RWPE2 (cell line): ENCODE measurements at regions not wholly inside any gene's neighbourhood (a gene's known extent, or its start where the extent isn't known, plus 50 kb on each side); places are given as distances from the start of the nearest gene placed in this dataset.

Source experiments
- ATAC-seq: fragments of 200-7000 bp; cut with Tn5 transposase; 3 replicates; pipeline ENCODE4 v1.9.1; 2021; ENCODE audit warnings: low read depth
- DNase-seq: peaks from one replicate; pipeline ENCODE4 v3.0.0-alpha.2; 2020; ENCODE audit warnings: low spot score
- H3K27ac ChIP-seq: fragments of 450-650 bp; 2 replicates; pipeline ENCODE4 v1.5.1; 2017; ENCODE audit warnings: mild to moderate bottlenecking; ENCODE audit not compliant: poor library complexity, severe bottlenecking
- H3K27me3 ChIP-seq: fragments of 250-450 bp; sonication (Bioruptor Pico); 2 replicates; pipeline ENCODE4 v1.5.1; 2021; ENCODE audit warnings: mild to moderate bottlenecking, moderate library complexity; ENCODE audit not compliant: insufficient read depth, poor library complexity, severe bottlenecking
- H3K36me3 ChIP-seq: fragments of 250-450 bp; sonication (Bioruptor Pico); 2 replicates; pipeline ENCODE4 v1.5.1; 2020; ENCODE audit warnings: low read depth, mild to moderate bottlenecking, moderate library complexity
- H3K4me1 ChIP-seq: fragments of 250-450 bp; sonication (Bioruptor Pico); 2 replicates; pipeline ENCODE4 v1.5.1; 2021; ENCODE audit warnings: mild to moderate bottlenecking, moderate library complexity; ENCODE audit not compliant: insufficient read depth, poor library complexity, severe bottlenecking
- H3K4me3 ChIP-seq: fragments of 250-450 bp; sonication (Bioruptor Pico); 2 replicates; pipeline ENCODE4 v1.5.1; 2021; ENCODE audit warnings: mild to moderate bottlenecking, moderate library complexity; ENCODE audit not compliant: severe bottlenecking
- H3K9me3 ChIP-seq: fragments of 250-450 bp; sonication (Bioruptor Pico); 2 replicates; pipeline ENCODE4 v1.5.1; 2021; ENCODE audit warnings: mild to moderate bottlenecking, moderate library complexity; ENCODE audit not compliant: severe bottlenecking
- TF ChIP-seq, protein P1 (sequence below): fragments of 450-650 bp; IDR thresholded peaks from one replicate; pipeline ENCODE4 v1.5.1; 2017; ENCODE audit warnings: mild to moderate bottlenecking, moderate library complexity; ENCODE audit not compliant: poor library complexity, severe bottlenecking

DNA sequence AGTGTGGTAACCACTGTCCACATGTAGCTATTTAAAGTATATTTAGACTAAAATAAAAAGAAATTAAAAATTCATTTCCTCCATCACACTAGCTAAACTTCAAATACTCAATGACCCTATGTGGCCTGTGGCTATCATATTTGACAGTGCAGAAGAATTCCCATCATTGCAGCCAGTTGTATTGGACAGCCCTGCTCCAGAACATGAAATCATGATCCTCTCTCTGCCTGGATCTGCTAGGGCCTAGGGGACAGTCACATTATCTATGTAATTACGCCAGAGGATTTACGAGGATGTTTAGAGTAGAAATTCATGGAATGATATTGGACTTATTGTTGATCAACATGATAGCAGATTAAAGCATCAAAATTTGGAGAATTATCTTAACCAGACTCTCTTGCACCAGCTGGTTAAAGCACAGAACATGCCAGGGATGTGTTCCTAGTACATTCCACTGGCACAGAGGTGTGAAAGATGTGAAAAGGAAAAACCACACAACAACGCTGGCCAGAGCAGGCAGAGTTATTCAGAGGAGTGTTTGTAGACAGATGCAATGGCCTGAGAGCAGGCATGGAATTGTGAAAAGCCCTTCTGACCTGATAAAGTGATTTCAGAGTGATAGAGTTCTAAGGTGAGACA, 108.9 kb upstream of the STARD13 start:
- Histone ChIP-seq H3K4me3 (no peak overlapping the region), H3K9me3 (no peaks in the 10 kb centered on the region), H3K27ac (no peak overlapping the region), H3K27me3 (no peaks in the 10 kb centered on the region), H3K36me3 (no peaks in the 10 kb centered on the region), H3K4me1 (no peaks in the 10 kb centered on the region)
- DNase-seq: no peak
- no peak for ATAC-seq
- TF ChIP-seq, protein P1, sequence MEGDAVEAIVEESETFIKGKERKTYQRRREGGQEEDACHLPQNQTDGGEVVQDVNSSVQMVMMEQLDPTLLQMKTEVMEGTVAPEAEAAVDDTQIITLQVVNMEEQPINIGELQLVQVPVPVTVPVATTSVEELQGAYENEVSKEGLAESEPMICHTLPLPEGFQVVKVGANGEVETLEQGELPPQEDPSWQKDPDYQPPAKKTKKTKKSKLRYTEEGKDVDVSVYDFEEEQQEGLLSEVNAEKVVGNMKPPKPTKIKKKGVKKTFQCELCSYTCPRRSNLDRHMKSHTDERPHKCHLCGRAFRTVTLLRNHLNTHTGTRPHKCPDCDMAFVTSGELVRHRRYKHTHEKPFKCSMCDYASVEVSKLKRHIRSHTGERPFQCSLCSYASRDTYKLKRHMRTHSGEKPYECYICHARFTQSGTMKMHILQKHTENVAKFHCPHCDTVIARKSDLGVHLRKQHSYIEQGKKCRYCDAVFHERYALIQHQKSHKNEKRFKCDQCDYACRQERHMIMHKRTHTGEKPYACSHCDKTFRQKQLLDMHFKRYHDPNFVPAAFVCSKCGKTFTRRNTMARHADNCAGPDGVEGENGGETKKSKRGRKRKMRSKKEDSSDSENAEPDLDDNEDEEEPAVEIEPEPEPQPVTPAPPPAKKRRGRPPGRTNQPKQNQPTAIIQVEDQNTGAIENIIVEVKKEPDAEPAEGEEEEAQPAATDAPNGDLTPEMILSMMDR: no peak

DNA sequence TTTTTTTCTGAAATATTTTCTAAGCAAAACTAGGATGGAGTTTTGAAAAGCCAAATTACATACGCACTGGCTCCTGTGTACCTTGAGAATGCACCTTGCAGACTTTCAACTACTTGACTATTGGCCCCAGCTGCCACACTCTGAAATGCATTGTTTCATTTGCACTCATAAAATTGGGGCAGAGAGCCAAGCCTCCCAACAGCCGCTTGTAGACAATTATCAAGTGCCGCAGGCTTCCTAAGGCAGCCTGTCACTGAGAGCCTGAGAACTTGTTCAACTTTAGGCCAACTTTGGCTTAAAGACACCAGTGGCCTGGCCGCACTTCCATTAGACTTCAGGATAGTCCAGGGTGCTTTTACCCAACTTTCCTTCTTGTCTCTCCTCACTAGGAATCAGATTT, 115.7 kb upstream of the STARD13 start:
- Histone ChIP-seq H3K4me1 (no peaks in the 10 kb centered on the region), H3K27ac (no peak overlapping the region), H3K4me3 (no peak overlapping the region), H3K36me3 (no peaks in the 10 kb centered on the region), H3K27me3 (no peaks in the 10 kb centered on the region), H3K9me3 (no peaks in the 10 kb centered on the region)
- TF ChIP-seq, protein P1: no peak
- no peak for DNase-seq
- no peak for ATAC-seq

DNA sequence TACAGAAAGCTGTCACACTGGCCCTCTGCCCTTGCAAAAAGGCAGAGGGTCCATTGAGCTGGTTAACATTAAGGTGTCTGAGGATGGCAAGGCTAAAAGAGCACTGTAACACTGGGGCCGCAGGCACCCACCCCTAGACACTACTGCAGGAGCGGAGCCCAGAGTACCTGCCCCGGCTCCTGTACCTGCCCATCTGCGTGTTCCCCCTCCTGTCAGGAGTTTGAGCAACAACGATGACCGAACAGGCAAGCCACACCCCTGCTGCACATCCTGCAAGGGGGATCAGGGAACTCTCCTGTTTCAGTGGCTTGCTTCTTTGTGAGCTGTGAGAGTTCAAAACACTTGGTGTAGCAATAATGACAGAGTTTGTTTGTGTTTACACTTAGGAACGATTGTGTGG, 117.4 kb upstream of the STARD13 start:
- ATAC-seq (no peak), DNase-seq (no peak)
- Histone ChIP-seq H3K9me3 (no peaks in the 10 kb centered on the region), H3K27ac (no peak overlapping the region), H3K4me1 (no peaks in the 10 kb centered on the region), H3K4me3 (no peak overlapping the region), H3K27me3 (no peaks in the 10 kb centered on the region), H3K36me3 (no peaks in the 10 kb centered on the region)
- TF ChIP-seq, protein P1: no peak

DNA sequence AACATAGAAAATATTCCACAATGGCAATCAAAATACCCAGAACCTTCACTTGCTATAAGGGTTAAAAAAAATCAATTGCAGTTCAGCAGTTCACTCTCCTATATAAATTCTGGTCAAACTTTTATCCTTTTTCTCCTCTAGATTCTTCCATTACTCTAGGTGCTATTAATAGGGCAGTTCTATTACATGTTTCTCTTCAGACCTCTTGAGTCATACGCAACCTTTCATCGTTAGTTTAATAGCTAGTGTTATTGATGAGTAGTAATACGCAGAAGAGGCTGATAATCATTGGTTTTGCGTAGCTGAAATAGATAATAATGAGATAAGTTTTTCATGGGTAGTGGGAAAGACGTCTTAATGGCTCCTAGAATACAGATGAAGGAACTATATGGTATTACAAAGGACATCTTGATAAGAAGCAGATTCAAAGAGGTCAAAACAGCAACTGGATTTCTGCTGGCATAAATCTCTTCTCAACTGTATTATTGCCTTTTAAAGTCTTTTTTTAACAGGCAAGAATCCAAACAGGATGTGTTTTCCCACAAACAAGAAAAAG, 118.3 kb upstream of the STARD13 start:
- ATAC-seq (no peak), DNase-seq (no peak)
- TF ChIP-seq, protein P1: no peak
- Histone ChIP-seq H3K27me3 (no peaks in the 10 kb centered on the region), H3K9me3 (no peaks in the 10 kb centered on the region), H3K4me1 (no peaks in the 10 kb centered on the region), H3K36me3 (no peaks in the 10 kb centered on the region), H3K4me3 (no peak overlapping the region), H3K27ac (no peak overlapping the region)

DNA sequence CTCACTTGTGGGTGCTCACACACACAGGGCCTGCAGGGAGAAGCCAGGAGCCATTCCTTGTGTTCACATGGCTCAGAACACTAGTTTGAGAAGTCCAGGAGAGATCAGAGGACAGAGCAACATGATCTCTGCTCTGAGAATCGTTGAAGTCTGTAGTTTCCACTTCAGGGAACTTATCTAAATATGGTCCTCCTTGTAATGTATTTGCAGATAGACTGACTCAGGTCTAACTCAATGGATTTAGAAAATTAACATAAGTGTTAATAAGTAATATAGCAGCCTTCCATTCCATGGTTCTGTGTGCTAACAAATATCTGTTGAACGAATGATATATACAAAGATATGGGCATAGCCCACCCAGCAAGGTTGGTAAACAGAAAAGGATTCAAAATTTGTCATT, 119.8 kb upstream of the STARD13 start:
- H3K36me3 ChIP-seq: no peaks in the 10 kb centered on the region

More for the DNA sequence above, 119.8 kb upstream of the STARD13 start:
- Histone ChIP-seq H3K27me3 (no peaks in the 10 kb centered on the region), H3K4me3 (no peak overlapping the region), H3K4me1 (no peaks in the 10 kb centered on the region), H3K27ac (no peak overlapping the region), H3K9me3 (no peaks in the 10 kb centered on the region)
- ATAC-seq: no peak
- DNase-seq: no peak
- TF ChIP-seq, protein P1: no peak
